WTC11 (cell line): ENCODE measurements at regions not wholly inside any gene's neighbourhood (a gene's known extent, or its start where the extent isn't known, plus 50 kb on each side); places are given as distances from the start of the nearest gene placed in this dataset.
A peak's percentile ranks its signal among the peaks of the same experiment; 100 is the strongest.

ENCODE experiments used
- ATAC-seq: fragments of 200-7000 bp; cut with Tn5 transposase; 2 replicates; pipeline ENCODE4 v1.10.0; 2021; ENCODE audit warnings: mild to moderate bottlenecking, moderate library complexity
- CTCF ChIA-PET: fragments of 300-600 bp; sonication (Branson Sonifier 250); formaldehyde crosslinking; loops from one replicate; lab custom pipeline; 2021; ENCODE audit warnings: antibody characterized with exemption; lab: Charles Lee
- POLR2A ChIA-PET: fragments of 350-600 bp; sonication (Branson Sonifier 250); formaldehyde crosslinking; loops from one replicate; lab custom pipeline; 2021; ENCODE audit warnings: antibody characterized with exemption; lab: Charles Lee
- DNase-seq: peaks from one replicate; pipeline ENCODE4 v3.0.0; 2021; ENCODE audit warnings: low spot score
- H3K27ac Mint-ChIP-seq: 2 replicates; pipeline ENCODE4 v1.8.0; 2021; ENCODE audit warnings: mixed read lengths
- H3K27me3 Mint-ChIP-seq: 2 replicates; pipeline ENCODE4 v1.8.0; 2021; ENCODE audit warnings: low read depth, mild to moderate bottlenecking, moderate library complexity, mixed read lengths
- H3K36me3 Mint-ChIP-seq: 2 replicates; pipeline ENCODE4 v1.8.0; 2021; ENCODE audit warnings: mixed read lengths
- H3K4me1 Mint-ChIP-seq: 2 replicates; pipeline ENCODE4 v1.8.0; 2022; ENCODE audit warnings: mixed read lengths
- H3K4me3 Mint-ChIP-seq: 2 replicates; pipeline ENCODE4 v1.8.0; 2021; ENCODE audit warnings: mild to moderate bottlenecking, moderate library complexity, mixed read lengths
- H3K9me3 Mint-ChIP-seq: 2 replicates; pipeline ENCODE4 v1.8.0; 2021; ENCODE audit warnings: mixed read lengths
- ATF2 ChIP-seq: sonication (generic); formaldehyde crosslinking; IDR thresholded peaks from 2 replicates; pipeline ENCODE4 v1.8.1; 2022; ENCODE audit warnings: low read depth, missing genetic modification reagents, borderline replicate concordance
- E2F4 ChIP-seq: sonication (generic); formaldehyde crosslinking; IDR thresholded peaks from 2 replicates; pipeline ENCODE4 v1.8.1; 2022; ENCODE audit warnings: low read depth, mild to moderate bottlenecking, moderate library complexity, missing genetic modification reagents, borderline replicate concordance
- E2F5 ChIP-seq: sonication (generic); formaldehyde crosslinking; IDR thresholded peaks from 2 replicates; pipeline ENCODE4 v1.8.1; 2022; ENCODE audit warnings: mild to moderate bottlenecking, moderate library complexity, missing genetic modification reagents
- FOXP4 ChIP-seq: sonication (generic); formaldehyde crosslinking; IDR thresholded peaks from 2 replicates; pipeline ENCODE4 v1.8.0; 2022; ENCODE audit warnings: mild to moderate bottlenecking, missing genetic modification reagents
- MXD4 ChIP-seq: fragments of 250-450 bp; sonication (Bioruptor Pico); IDR thresholded peaks from 2 replicates; pipeline ENCODE4 v1.8.0; 2021; ENCODE audit warnings: mild to moderate bottlenecking, moderate library complexity, borderline replicate concordance
- NFE2L1 ChIP-seq: sonication (generic); formaldehyde crosslinking; IDR thresholded peaks from 2 replicates; pipeline ENCODE4 v1.8.1; 2023; ENCODE audit warnings: missing genetic modification reagents
- NR1H2 ChIP-seq: sonication (generic); formaldehyde crosslinking; IDR thresholded peaks from 2 replicates; pipeline ENCODE4 v1.9.0; 2021; ENCODE audit warnings: mild to moderate bottlenecking, moderate library complexity, missing genetic modification reagents
- RORB ChIP-seq: fragments of 250-450 bp; sonication (Bioruptor Pico); IDR thresholded peaks from 2 replicates; pipeline ENCODE4 v1.9.0; 2021; ENCODE audit warnings: mild to moderate bottlenecking
- SP1 ChIP-seq: sonication (generic); formaldehyde crosslinking; conservative IDR thresholded peaks from 2 replicates; pipeline ENCODE4 v1.8.1; 2022; ENCODE audit warnings: missing genetic modification reagents
- ZNF317 ChIP-seq: sonication (generic); formaldehyde crosslinking; IDR thresholded peaks from 2 replicates; pipeline ENCODE4 v1.8.1; 2023; ENCODE audit warnings: low read depth, mild to moderate bottlenecking, moderate library complexity, missing genetic modification reagents, borderline replicate concordance
- ZNF512 ChIP-seq: sonication (generic); formaldehyde crosslinking; IDR thresholded peaks from 2 replicates; pipeline ENCODE4 v1.8.1; 2022; ENCODE audit warnings: missing genetic modification reagents, borderline replicate concordance
- ZSCAN18 ChIP-seq: fragments of 250-450 bp; sonication (Bioruptor Pico); IDR thresholded peaks from 2 replicates; pipeline ENCODE4 v2.1.2; 2022; ENCODE audit warnings: mild to moderate bottlenecking, moderate library complexity

GRCh38 chr4:154164931-154165839 lies 326.4 kb downstream of the DCHS2 start:
- no peak for DNase-seq
- H3K36me3 Mint-ChIP-seq = no peaks in the 10 kb centered on the region
- H3K27me3 Mint-ChIP-seq = no peaks in the 10 kb centered on the region
- CTCF ChIA-PET = no interaction called here
- POLR2A ChIA-PET = no interaction called here
- no peak overlapping the region for H3K4me3 Mint-ChIP-seq
- TF ChIP-seq ZSCAN18 (CRISPR knock-in tag) (no peak), ZNF317 (no peak), MXD4 (CRISPR knock-in tag) (no peak), ATF2 (CRISPR knock-in tag) (no peak), SP1 (CRISPR knock-in tag) (no peak), E2F5 (CRISPR knock-in tag) (no peak), FOXP4 (CRISPR knock-in tag) (no peak), ZNF512 (no peak)
- peaks cover 8% of the 10 kb centered on the region for H3K4me1 Mint-ChIP-seq
- no peaks in the 10 kb centered on the region for H3K9me3 Mint-ChIP-seq
- H3K27ac Mint-ChIP-seq = no peak overlapping the region
- ATAC-seq = no peak

- Mint-ChIP-seq H3K27ac (peak overlapping the region; percentile 41; the same call in 1 of the 2 replicates), H3K4me3 (no peak overlapping the region), H3K36me3 (no peaks in the 10 kb centered on the region), H3K27me3 (no peaks in the 10 kb centered on the region), H3K9me3 (peaks cover 3% of the 10 kb centered on the region; the same call in 1 of the 2 replicates), H3K4me1 (peaks cover 8% of the 10 kb centered on the region)
- POLR2A ChIA-PET = no interaction called here
- ATAC-seq (no peak), DNase-seq (no peak)
- no peak for TF ChIP-seq NFE2L1
- CTCF ChIA-PET = no interaction called here
Observed at GRCh38 chr4:154160519-154161301, 330.9 kb downstream of the DCHS2 start.

GRCh38 chr4:154158361-154159155 lies 333.0 kb downstream of the DCHS2 start:
- POLR2A ChIA-PET = no interaction called here
- DNase-seq (no peak), ATAC-seq (no peak)
- H3K36me3 Mint-ChIP-seq = no peaks in the 10 kb centered on the region
- no peak overlapping the region for H3K27ac Mint-ChIP-seq
- H3K27me3 Mint-ChIP-seq = no peaks in the 10 kb centered on the region
- no peak for TF ChIP-seq NR1H2 (CRISPR knock-in tag)
- no peak for TF ChIP-seq RORB (CRISPR knock-in tag)
- no peak for TF ChIP-seq E2F4 (CRISPR knock-in tag)
- H3K4me3 Mint-ChIP-seq = no peak overlapping the region
- CTCF ChIA-PET = no interaction called here
- H3K4me1 Mint-ChIP-seq = peaks cover 8% of the 10 kb centered on the region
- peaks cover 3% of the 10 kb centered on the region; the same call in 1 of the 2 replicates for H3K9me3 Mint-ChIP-seq
